Suprapubic skin (tissue), 4 donors: ENCODE measurements at regions not wholly inside any gene's neighbourhood (a gene's known extent, or its start where the extent isn't known, plus 50 kb on each side); places are given as distances from the start of the nearest gene placed in this dataset.

ENCODE experiments used
- DNase-seq, 2 donors: peaks; one replicate each; pipeline ENCODE4 v3.0.0-alpha.2; 2019; ENCODE audit warnings: low spot score in 2 of 2
- H3K27ac ChIP-seq: fragments of 200-600 bp; sonication (generic); one replicate; pipeline ENCODE4 v1.5.1; 2019
- H3K27me3 ChIP-seq: fragments of 200-600 bp; sonication (generic); one replicate; pipeline ENCODE4 v1.5.1; 2019
- H3K36me3 ChIP-seq: fragments of 200-600 bp; sonication (generic); one replicate; pipeline ENCODE4 v1.5.1; 2019
- H3K4me1 ChIP-seq: fragments of 200-600 bp; sonication (generic); one replicate; pipeline ENCODE4 v1.5.1; 2019
- H3K4me3 ChIP-seq: fragments of 200-600 bp; sonication (generic); one replicate; pipeline ENCODE4 v1.5.1; 2019; ENCODE audit warnings: mild to moderate bottlenecking
- H3K9me3 ChIP-seq: fragments of 200-600 bp; sonication (generic); one replicate; pipeline ENCODE4 v1.5.1; 2019
- CTCF ChIP-seq, 2 donors: fragments of 200-600 bp in 1 of 2; fragments of 450-650 bp in 1 of 2; sonication (generic) in 1 of 2; IDR thresholded peaks; one replicate each; pipeline ENCODE4 v1.5.1; 2016 to 2019; ENCODE audit warnings: antibody characterized with exemption in 2 of 2, mild to moderate bottlenecking in 1 of 2, moderate library complexity in 1 of 2
- EP300 ChIP-seq: sonication (generic); formaldehyde crosslinking; IDR thresholded peaks from one replicate; pipeline ENCODE4 v1.6.1; 2017; ENCODE audit warnings: antibody characterized with exemption
- POLR2A ChIP-seq, 2 donors: fragments of 450-650 bp; IDR thresholded peaks; one replicate each; pipeline ENCODE4 v1.6.1; 2017; ENCODE audit warnings: antibody characterized with exemption in 2 of 2, mild to moderate bottlenecking in 2 of 2, moderate library complexity in 2 of 2
- POLR2AphosphoS5 ChIP-seq, 3 donors: sonication (generic); formaldehyde crosslinking; IDR thresholded peaks; one replicate each; pipeline ENCODE4 v1.6.1; 2017; ENCODE audit warnings: antibody characterized with exemption in 3 of 3
- WGBS: methylation state at CpG from one replicate; pipeline ENCODE4 v1.1.5; 2018; 5-methylcytosine and 5-hydroxymethylcytosine counted together

GRCh38 chr7:110144599-110144998, 946.3 kb upstream of the LRRN3 start:
- Histone ChIP-seq H3K4me3 (no peak overlapping the region), H3K9me3 (no peaks in the 10 kb centered on the region), H3K27ac (no peak overlapping the region), H3K4me1 (no peaks in the 10 kb centered on the region), H3K27me3 (no peaks in the 10 kb centered on the region), H3K36me3 (no peaks in the 10 kb centered on the region)
- DNase-seq = no peak
- TF ChIP-seq EP300 (no peak), CTCF (IDR thresholded peaks at IDR 0.05) (no peak), POLR2AphosphoS5 (IDR thresholded peaks at IDR 0.05) (no peak), POLR2A (IDR thresholded peaks at IDR 0.05) (no peak)
- WGBS = 92% methylated on average over 1 of the region's 1 CpG

GRCh38 chr7:110148054-110148453, 942.9 kb upstream of the LRRN3 start:
- no peak for DNase-seq
- H3K27me3 ChIP-seq = no peaks in the 10 kb centered on the region
- H3K9me3 ChIP-seq = no peaks in the 10 kb centered on the region
- no peak overlapping the region for H3K27ac ChIP-seq
- H3K4me3 ChIP-seq = no peak overlapping the region
- TF ChIP-seq POLR2A (IDR thresholded peaks at IDR 0.05) = no peak
- no peak for TF ChIP-seq EP300
- no peak for TF ChIP-seq POLR2AphosphoS5 (IDR thresholded peaks at IDR 0.05)
- no peak for TF ChIP-seq CTCF (IDR thresholded peaks at IDR 0.05)
- H3K36me3 ChIP-seq = no peaks in the 10 kb centered on the region
- 76% methylated on average over 4 of the region's 6 CpGs for WGBS
- H3K4me1 ChIP-seq = no peaks in the 10 kb centered on the region

- no peak for DNase-seq
- Histone ChIP-seq H3K4me3 (no peak overlapping the region), H3K27me3 (no peaks in the 10 kb centered on the region), H3K4me1 (no peaks in the 10 kb centered on the region), H3K9me3 (no peaks in the 10 kb centered on the region), H3K36me3 (no peaks in the 10 kb centered on the region), H3K27ac (no peak overlapping the region)
- TF ChIP-seq POLR2A (IDR thresholded peaks at IDR 0.05) (no peak), CTCF (IDR thresholded peaks at IDR 0.05) (no peak), POLR2AphosphoS5 (IDR thresholded peaks at IDR 0.05) (no peak), EP300 (no peak)
- 67% methylated on average over 3 of the region's 3 CpGs for WGBS
Measured at GRCh38 chr7:110153222-110153621, 937.7 kb upstream of the LRRN3 start.

GRCh38 chr7:110156511-110156910, 934.4 kb upstream of the LRRN3 start:
- 86% methylated on average over 1 of the region's 1 CpG for WGBS
- DNase-seq = no peak
- Histone ChIP-seq H3K4me1 (no peaks in the 10 kb centered on the region), H3K27ac (no peak overlapping the region), H3K9me3 (no peaks in the 10 kb centered on the region), H3K36me3 (no peaks in the 10 kb centered on the region), H3K4me3 (no peak overlapping the region), H3K27me3 (no peaks in the 10 kb centered on the region)
- TF ChIP-seq POLR2AphosphoS5 (IDR thresholded peaks at IDR 0.05) = no peak
- no peak for TF ChIP-seq CTCF (IDR thresholded peaks at IDR 0.05)
- no peak for TF ChIP-seq EP300
- TF ChIP-seq POLR2A (IDR thresholded peaks at IDR 0.05) = no peak

- no peaks in the 10 kb centered on the region for H3K36me3 ChIP-seq
- H3K4me1 ChIP-seq = no peaks in the 10 kb centered on the region
- no peak overlapping the region for H3K27ac ChIP-seq
- TF ChIP-seq CTCF (IDR thresholded peaks at IDR 0.05) = no peak
- no peak for TF ChIP-seq POLR2A (IDR thresholded peaks at IDR 0.05)
- TF ChIP-seq POLR2AphosphoS5 (IDR thresholded peaks at IDR 0.05) = no peak
- TF ChIP-seq EP300 = no peak
- H3K27me3 ChIP-seq = no peaks in the 10 kb centered on the region
- H3K9me3 ChIP-seq = no peaks in the 10 kb centered on the region
- WGBS = 0% methylated on average over 1 of the region's 1 CpG
- no peak for DNase-seq
- no peak overlapping the region for H3K4me3 ChIP-seq
Measured at GRCh38 chr7:110157631-110158362, 933.1 kb upstream of the LRRN3 start.
